ENCODE measurements at regions not wholly inside any gene's neighbourhood (a gene's known extent, or its start where the extent isn't known, plus 50 kb on each side); places are given as distances from the start of the nearest gene placed in this dataset.

DNA sequence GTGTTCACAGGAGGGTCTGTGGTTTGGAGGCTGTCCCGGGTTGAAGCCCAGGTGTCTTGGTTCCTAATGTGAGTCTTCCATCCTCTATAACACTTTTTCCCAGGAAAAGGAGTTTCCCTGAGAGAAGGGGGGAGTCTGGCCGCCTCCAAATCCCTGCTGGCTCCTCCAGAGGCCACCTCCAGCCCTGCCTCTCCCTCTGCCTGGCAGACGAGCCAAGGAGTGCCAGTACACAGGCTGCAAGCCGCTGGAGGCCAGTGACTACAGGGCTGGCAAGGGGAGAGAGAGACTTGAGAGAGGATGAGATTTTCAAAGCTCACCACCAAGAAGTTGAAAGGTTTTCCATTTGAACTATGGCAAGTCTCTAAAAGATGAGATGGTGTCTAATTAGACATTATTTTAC is 154.2 kb upstream of the ID2 start:
- DNase-seq, result no peak

DNA sequence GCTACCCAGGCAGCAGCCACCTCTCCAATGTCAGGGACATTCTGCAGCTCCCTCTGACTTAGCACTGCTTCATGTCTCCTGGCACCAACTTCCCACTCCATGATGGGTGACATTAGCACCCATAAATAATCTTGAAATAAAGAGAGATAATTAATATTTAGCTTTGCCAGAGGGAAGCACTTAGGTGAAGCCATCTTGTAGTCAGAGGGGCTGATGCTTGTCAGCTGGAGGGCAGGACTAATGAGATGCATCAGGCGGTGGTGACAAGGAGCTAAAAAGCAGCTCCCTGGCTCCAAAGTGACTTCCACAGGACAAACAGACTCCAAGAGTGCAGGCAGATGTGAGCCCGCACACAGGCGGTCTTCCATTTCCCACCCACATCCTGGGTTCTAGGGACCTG is 153.0 kb upstream of the ID2 start:
- DNase-seq, result no peak

DNA sequence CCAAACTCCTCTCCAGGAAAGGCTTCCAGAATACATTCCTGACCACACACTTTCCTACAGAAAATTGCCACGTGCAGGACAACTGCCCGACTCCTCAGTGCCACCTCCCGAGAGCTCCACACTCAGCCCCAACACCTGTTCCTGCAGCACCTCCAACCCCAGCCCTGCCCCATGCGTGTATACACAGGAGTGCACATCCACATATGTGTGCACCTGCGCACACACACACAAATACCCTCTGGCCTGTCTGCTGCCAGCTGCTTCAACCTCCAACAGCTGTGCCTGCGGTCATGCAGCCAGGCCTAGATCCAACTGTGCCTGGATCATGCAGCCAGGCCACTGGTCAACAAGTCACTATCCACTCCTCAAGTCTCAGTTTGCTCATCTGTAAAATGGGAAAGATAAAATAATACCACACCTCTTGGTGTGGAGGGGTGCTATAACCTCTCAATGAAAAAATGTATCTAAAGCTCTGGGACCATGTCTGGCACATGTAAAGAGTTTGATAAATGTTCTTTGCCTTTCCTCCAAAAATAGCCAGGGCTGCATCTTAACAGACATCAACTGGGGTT is 152.1 kb upstream of the ID2 start:
- no peak for DNase-seq

DNA sequence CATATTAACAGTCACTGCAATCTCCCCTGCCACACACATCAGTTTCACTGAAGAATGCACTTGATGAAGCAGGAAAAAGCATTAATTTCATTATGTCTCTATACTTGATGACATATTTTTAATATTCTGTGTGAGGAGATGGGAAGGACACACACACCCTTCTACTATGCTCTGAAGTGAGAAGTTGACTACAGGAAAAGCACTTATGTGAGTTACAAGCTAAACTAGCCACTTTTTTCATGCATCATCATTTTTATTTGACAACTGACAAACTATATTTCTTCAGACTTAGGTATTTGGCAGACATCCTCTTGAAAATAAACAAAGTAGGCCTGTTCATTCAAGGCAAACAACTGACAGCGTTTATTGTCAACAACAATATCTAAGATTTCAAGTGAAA is 150.4 kb upstream of the ID2 start:
- no peak for DNase-seq

- no peak for DNase-seq
Observed at GRCh38 chr2:8532438-8532837, 149.4 kb upstream of the ID2 start.

GRCh38 chr2:8533923-8534322 is 147.9 kb upstream of the ID2 start:
- no peak for DNase-seq

DNA sequence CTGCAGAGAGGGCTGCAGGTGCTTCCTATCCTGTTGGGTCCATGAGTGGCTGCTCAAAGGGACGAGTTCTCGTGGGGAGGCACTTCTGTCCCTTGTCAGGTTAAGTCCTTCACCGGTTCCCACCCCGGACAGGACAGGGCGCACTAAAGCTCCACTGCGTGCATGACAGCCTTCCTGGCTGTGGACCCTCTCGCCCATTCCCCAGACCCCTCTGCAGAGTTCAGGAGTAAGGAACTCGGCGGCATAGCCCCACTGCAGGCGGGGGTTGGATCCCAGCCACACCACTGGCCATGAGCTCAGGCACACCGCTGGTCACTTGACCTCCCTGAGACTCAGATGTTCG is 147.5 kb upstream of the ID2 start:
- no peak for DNase-seq

DNA sequence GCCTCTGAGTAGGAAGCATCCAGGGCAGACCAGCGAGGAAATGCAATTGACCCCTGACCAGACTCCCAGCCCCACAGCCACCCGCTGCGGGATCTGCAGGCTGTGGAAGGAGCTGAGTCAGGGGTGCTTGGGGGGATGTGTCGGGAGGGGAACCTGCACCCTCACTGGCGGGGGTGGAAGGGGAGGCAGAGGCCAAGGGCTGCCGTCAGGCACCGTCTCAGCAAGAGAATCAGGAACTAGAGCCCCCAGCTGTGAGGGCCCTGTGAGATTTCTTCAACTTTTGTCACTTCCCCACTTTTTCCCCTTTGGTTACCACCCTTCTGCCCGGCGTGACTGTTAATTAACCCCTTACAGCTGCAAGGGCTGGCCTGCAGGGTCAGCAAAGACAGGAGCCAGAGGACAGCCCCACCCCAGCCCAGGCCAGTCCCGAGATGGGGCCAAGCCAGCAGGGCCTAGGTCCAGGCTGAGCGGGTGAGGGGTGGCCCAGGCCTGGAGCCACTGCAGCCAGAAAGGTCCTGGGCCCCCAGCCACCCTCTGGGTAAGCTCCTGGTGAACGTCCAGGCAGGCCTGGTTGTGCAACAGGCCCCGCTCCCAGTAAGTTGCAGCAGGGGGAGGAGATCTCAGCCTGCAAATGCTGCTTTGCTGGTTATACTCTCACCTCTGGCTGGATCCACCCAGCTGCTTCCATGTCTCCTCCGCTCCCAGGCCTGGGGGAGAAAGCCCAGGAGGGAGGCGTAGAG is 147.0 kb upstream of the ID2 start:
- no peak for DNase-seq

DNA sequence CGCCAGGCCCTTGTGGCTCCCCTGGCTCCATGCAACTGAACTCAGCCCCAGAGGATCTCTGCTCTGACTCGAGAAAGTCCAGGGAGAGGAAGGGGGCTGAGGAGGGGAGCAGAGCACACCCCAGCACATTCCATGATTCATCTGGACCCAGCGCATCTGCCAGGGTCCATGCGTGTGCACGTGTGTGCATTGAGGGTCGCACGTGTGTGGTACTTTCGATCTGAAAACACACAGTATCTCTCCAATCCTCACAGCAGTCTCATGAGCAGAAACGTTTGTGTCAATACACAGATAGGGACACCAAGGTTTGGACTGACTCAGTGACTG is 146.4 kb upstream of the ID2 start:
- DNase-seq, result no peak

DNA sequence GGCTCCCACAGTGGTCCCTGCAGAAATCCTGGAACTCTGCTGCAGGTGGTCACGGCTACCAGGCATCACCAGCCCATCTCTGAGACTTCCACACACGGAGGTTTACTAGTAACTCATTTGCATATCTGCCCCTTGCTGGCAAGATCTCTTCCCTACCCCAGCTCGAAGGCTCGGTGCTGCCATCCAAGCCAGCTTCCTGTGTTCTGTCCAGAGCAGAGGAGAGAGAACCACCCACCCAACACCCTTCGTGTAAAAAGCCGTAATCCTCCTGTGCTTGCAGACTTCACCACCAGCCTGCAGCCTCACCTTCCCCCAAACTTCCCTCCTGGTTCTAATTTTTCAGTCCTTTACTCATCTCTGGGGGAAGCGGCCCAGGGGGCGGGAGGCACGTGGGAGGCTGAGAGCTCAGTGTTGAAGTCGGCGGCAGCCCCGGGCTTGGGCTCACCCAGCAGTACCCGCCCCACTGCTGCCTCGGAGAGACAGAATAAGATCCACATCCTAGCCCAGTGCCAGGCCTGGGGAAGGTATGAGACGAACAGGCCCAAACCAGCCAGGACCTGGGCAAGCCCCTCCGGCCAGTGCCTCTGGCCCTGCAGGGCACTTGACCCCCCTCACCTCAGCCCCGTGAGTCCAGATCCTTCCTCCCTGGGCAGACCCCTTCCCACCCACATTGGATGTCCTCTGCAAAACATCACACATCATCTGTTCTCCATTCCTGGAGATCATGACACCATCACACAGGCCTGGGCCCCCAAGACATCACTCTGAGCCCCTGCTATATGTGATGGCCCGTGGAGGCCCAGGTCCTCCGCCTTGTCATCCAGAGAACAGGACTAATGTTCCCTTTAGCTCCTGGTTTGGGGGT is 145.8 kb upstream of the ID2 start:
- no peak for DNase-seq

DNA sequence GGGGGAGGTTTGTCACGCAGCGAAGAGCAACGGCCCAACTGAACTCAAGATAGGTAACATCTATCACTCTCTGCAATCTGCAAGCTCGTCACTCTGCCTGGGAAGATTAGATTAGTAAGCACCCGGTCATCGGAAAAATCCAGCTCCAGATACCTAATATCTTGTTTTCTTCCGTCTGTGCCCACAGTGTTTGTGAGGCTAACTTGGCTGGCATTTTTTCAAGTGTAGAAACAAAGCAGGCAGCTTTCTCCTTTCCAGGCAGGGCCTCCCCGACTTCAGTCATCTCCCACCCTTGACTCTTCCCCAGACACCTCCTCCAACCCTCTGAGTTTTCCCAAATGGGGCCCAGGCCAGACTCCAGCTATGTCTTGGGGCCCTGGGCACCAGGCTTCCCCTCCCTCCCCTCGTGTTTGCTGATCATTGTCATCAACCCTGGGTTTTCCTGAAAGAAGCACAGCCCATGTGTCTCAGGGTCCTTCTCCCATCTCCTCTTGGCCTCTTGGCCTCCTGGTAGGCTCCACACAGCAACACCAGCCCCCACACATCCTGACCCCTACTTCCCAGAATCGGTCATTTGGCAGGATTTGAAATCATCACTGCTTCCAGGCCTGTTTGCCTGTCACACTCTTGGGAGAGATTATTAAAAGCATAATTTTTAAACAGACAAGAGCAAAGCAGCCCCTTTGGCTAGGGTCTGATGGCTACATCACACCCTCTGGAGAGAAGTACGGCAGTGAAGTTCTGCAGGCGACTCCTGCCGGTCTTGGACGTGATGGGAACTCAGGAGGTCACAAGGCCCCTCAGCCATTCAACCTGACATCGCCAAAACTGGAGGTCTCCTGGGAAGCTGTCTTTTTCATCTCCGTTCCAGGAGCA is 144.9 kb upstream of the ID2 start:
- DNase-seq, result no peak

GRCh38 chr2:8537562-8538155 is 144.2 kb upstream of the ID2 start:
- no peak for DNase-seq

GRCh38 chr2:8538531-8538930 is 143.3 kb upstream of the ID2 start:
- DNase-seq, result no peak

- no peak for DNase-seq
Observed at GRCh38 chr2:8538931-8539621, 142.8 kb upstream of the ID2 start.

DNA sequence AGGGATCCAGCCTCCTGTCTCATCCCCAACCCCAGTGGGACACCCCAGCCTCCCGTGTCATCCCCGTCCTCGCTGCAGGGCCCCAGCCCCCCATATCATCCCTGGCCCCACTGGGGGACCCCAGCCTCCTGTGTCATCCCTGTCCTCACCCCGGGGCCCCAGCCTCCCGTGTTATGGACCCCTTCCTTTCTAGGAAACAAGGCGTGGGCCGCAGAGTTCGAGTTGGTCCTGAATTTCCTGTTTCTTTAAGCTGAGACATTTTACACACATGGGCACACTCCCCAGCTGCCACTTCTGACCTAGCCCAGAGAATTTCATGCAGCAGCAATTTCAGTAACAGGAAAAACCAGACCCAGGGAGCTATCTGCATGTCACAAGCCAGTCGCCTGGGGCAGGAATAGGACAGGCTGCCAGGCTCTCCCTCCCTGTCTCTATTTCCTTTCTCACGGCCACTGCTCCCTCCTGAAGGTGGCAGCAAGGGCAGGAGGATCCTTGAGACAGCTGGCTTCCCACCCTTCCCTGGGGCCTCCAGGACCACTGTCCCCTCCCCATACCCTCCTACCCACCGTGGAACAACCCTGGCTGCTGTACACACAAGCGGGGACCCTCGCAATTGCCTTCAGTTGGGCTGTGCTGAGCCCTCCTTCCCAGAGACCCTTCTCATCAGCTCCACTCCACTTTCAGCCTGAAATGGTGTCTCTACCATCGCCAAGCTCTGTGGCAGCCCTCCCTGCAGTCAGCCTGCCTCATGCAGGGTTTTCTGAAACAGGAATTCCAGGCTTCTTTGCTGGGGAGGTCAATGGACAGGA is 141.9 kb upstream of the ID2 start:
- peak; percentile 51 for DNase-seq

DNA sequence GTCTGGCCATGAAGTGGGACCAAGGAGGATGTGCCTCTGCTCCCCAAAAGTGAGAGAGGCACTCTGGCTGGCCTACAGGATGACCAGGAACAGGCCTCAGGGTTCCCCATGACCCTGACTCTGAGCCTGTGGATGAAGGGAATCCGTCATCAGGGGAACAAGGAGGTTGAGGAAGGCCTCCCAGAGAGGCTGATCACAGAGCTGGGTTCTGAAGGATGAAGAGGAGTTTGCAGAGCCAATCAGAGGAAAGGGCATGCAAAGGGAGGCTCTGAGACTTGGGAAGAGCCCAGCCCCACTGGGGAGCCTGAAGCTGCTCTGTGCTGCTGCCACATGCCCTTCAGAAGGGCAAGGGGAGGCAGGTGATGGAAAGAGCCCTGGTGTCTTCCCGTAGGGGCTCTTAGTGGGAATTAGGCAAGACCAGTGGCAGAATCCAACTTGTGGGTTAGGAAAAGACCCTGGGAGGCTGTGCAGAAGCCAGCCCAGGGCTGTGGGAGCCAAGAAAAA is 141.3 kb upstream of the ID2 start:
- DNase-seq, result no peak

DNA sequence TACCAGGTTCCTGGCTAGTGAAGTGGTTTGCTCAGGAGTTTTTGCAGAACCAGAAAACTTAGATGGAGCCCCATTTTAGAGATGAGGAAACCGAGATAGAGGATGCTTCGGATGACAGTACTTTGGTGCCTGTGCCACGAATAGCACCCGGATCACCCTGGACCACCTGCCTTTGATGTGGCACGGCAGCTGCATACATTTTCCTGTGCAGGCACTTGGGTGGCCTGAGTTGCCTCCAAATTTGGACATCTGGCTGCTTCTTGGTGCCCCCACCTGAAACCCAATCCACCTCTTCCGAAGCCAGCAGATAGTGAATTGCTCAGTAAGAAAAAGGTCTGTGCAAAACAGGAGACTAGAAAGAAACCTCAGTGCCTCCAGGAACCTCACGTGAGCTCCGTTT is 140.6 kb upstream of the ID2 start:
- DNase-seq, result no peak

DNA sequence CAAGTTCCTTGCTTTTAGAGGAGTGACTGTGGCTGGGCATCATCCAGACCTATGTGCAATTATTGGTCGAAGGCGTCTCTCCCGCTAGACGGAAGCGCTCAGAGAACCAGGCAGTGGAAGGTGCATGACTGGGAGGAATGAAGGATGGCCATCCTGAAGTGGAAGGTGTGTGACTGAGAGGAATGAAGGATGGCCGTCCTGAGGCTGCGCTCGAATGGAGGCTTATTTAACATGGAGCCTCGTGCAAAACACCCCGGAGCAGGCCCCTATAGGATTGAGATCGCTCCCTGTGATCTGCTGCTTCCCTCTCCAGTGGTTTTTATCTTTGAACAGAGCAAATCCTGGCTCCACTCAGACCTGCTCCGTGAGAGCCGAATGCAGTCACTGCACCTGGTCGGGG is 140.2 kb upstream of the ID2 start:
- DNase-seq, result no peak

GRCh38 chr2:8542381-8543059 is 139.3 kb upstream of the ID2 start:
- DNase-seq, result peak; percentile 88

DNA sequence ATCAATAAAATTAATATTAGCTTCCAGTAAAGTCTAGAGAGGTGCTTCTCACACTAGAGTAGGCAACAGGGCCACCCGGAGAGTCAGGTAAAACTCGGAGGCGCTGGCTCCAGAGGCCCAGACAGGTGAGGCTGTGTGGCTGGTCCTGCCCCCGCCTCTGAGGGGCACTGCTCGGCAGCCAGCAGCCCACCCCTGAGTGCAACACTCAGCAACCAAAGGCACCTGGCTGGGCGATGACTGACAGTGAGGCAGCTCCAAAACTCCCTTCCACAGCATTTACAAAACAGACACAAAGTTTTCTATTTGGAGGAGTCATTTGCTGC is 138.8 kb upstream of the ID2 start:
- DNase-seq, result no peak

Measured in DMS79 treated with DMSO at 0.1 percent for 48 hours (cell line).